GM12878 (cell line): ENCODE measurements at regions not wholly inside any gene's neighbourhood (a gene's known extent, or its start where the extent isn't known, plus 50 kb on each side); places are given as distances from the start of the nearest gene placed in this dataset.

Experiments used
- ATAC-seq: fragments of 200-7000 bp; cut with Tn5 transposase; 3 replicates; pipeline ENCODE4 v1.9.1; 2020; ENCODE audit warnings: mild to moderate bottlenecking, moderate library complexity
- BruUV-seq: library from RNA; stranded (reverse); fragments of 400-500 nt; replicated peaks from 2 replicates; lab custom pipeline; 2021; lab: Mats Ljungman, UMichigan
- CTCF ChIA-PET: fragments of 300-600 bp; sonication (Branson Sonifier 250); formaldehyde crosslinking; extraction: SDS; loops from one replicate; lab custom pipeline; 2021; ENCODE audit warnings: inconsistent platforms; lab: Yijun Ruan, JAX
- POLR2A ChIA-PET: fragments of 350-600 bp; formaldehyde crosslinking; extraction: SDS; loops from one replicate; lab custom pipeline; 2021; ENCODE audit warnings: inconsistent platforms; lab: Charles Lee
- RAD21 ChIA-PET: fragments of 300-600 bp; sonication (Branson Sonifier 250); formaldehyde crosslinking; loops from one replicate; lab custom pipeline; 2023; ENCODE audit warnings: antibody characterized with exemption; ENCODE audit not compliant: unreplicated experiment; lab: Charles Lee
- SMC1A ChIA-PET: fragments of 300-600 bp; sonication (Branson Sonifier 250); formaldehyde crosslinking; loops from one replicate; lab custom pipeline; 2023; ENCODE audit not compliant: unreplicated experiment, uncharacterized antibody; lab: Charles Lee
- DNase-seq: peaks from one replicate; pipeline ENCODE4 v3.0.0-alpha.2; 2011; ENCODE audit warnings: low read depth, low spot score
- FAIRE-seq: peaks from 3 replicates; lab custom pipeline; 2011; peaks lifted over from hg19 to GRCh38; lab: Jason Lieb, UNC
- H2AFZ ChIP-seq: 2 replicates; pipeline ENCODE4 v1.6.0; 2011; ENCODE audit warnings: low read depth, low read length, control low read depth; ENCODE audit not compliant: control insufficient read depth
- H3K27ac ChIP-seq: 2 replicates; pipeline ENCODE4 v1.5.1; 2011; ENCODE audit warnings: control low read depth; ENCODE audit not compliant: control insufficient read depth, insufficient read depth
- H3K27me3 ChIP-seq, 2 experiments: replicated peaks in 1 of 2; 2 replicates each; pipeline versions ENCODE4 v1.6.0 to v1.6.1; 2011; ENCODE audit warnings: low read length in 1 of 2; ENCODE audit not compliant: control insufficient read depth in 2 of 2, insufficient read depth in 2 of 2
- H3K36me3 ChIP-seq, 2 experiments: 2 replicates each; pipeline ENCODE4 v1.5.1; 2011; ENCODE audit warnings: low read length in 1 of 2; ENCODE audit not compliant: control insufficient read depth in 2 of 2, insufficient read depth in 2 of 2
- H3K4me1 ChIP-seq: 2 replicates; pipeline ENCODE4 v1.6.1; 2011; ENCODE audit warnings: mild to moderate bottlenecking, low read length, moderate library complexity, mixed read lengths; ENCODE audit not compliant: control insufficient read depth, insufficient read depth
- H3K4me2 ChIP-seq: 2 replicates; pipeline ENCODE4 v1.6.0; 2011; ENCODE audit warnings: control low read depth; ENCODE audit not compliant: control insufficient read depth, insufficient read depth
- H3K4me3 ChIP-seq: fragments of 200-600 bp; sonication (generic); 2 replicates; pipeline ENCODE4 v1.5.1; 2016
- H3K79me2 ChIP-seq: 2 replicates; pipeline ENCODE4 v1.6.0; 2011; ENCODE audit warnings: low read length; ENCODE audit not compliant: control insufficient read depth, insufficient read depth
- H3K9ac ChIP-seq: 2 replicates; pipeline ENCODE4 v1.8.0; 2011; ENCODE audit warnings: low read length, control low read depth, mixed read lengths; ENCODE audit not compliant: control insufficient read depth, insufficient read depth
- H3K9me3 ChIP-seq: replicated peaks from 3 replicates; pipeline ENCODE4 v1.5.1; 2011; ENCODE audit warnings: mild to moderate bottlenecking, low read length; ENCODE audit not compliant: control insufficient read depth, insufficient read depth
- H4K20me1 ChIP-seq: 2 replicates; pipeline ENCODE4 v1.6.0; 2011; ENCODE audit not compliant: control insufficient read depth, insufficient read depth
- ATF7 ChIP-seq: fragments of 450-650 bp; IDR thresholded peaks from 2 replicates; pipeline ENCODE4 v1.6.1; 2016; ENCODE audit warnings: low read depth, mild to moderate bottlenecking
- ESRRA ChIP-seq: IDR thresholded peaks from 2 replicates; pipeline ENCODE4 v1.6.1; 2012; ENCODE audit warnings: mild to moderate bottlenecking, low read length, improper control_type of control experiment
- KAT2A ChIP-seq: conservative IDR thresholded peaks from 2 replicates; pipeline ENCODE4 v1.6.1; 2011; ENCODE audit warnings: low read depth, low read length; ENCODE audit not compliant: control insufficient read depth
- POLR2AphosphoS2 ChIP-seq: IDR thresholded peaks from 2 replicates; pipeline ENCODE4 v1.6.1; 2011; ENCODE audit warnings: low read depth, mild to moderate bottlenecking, low read length, improper control_type of control experiment, moderate library complexity
- SKIL ChIP-seq: fragments of 450-650 bp; IDR thresholded peaks from 2 replicates; pipeline ENCODE4 v1.6.1; 2017; ENCODE audit warnings: mild to moderate bottlenecking, low read depth, inconsistent platforms; ENCODE audit not compliant: poor library complexity, severe bottlenecking
- ZBED1 ChIP-seq: IDR thresholded peaks from 2 replicates; pipeline ENCODE4 v1.6.1; 2016; ENCODE audit warnings: borderline replicate concordance
- WGBS: methylation state at CpG from one replicate; pipeline ENCODE4 v1.1.6; 2016; ENCODE audit warnings: low lambda C conversion rate; ENCODE audit not compliant: insufficient replicate concordance, insufficient coverage; ENCODE audit errors: missing lambda C conversion rate; 5-methylcytosine and 5-hydroxymethylcytosine counted together
- in situ Hi-C: fragments of 300-500 bp; cut with MboI; formaldehyde crosslinking; loops from 9 replicates; pipeline ENCODE4 v1.14.3; 2018; ENCODE audit warnings: mixed read lengths
- intact Hi-C: fragments of 100-400 bp; cut with micrococcal nuclease; formaldehyde crosslinking; loops from one replicate; pipeline ENCODE4 v1.14.2; 2022; ENCODE audit not compliant: unreplicated experiment

GRCh38 chr2:198654646-198655045 is 803.1 kb downstream of the SATB2 start:
- Histone ChIP-seq H3K27ac (no peak overlapping the region), H3K4me2 (no peak overlapping the region), H3K79me2 (no peaks in the 10 kb centered on the region), H3K9me3 (no peaks in the 10 kb centered on the region), H3K36me3 (no peaks in the 10 kb centered on the region), H3K27me3 (no peaks in the 10 kb centered on the region), H3K4me1 (no peaks in the 10 kb centered on the region), H2AFZ (no peak overlapping the region), H4K20me1 (no peaks in the 10 kb centered on the region), H3K4me3 (no peak overlapping the region), H3K9ac (no peak overlapping the region)
- in situ Hi-C loops (loop anchor here (10.0 kb wide), 1 partner anchor 830 kb away; no protein-coding TSS in a partner anchor), intact Hi-C loops (loop anchor here (10.0 kb wide), 1 partner anchor 340 kb away; no protein-coding TSS in a partner anchor)
- ATAC-seq (peak; percentile 78), DNase-seq (no peak), FAIRE-seq (no peak)
- POLR2A ChIA-PET, result interaction anchor here (0.6 to 0.9 kb wide), 3 partner anchors 58 to 853 kb away, joined by 3 to 5 read pairs (median 5); no protein-coding TSS in a partner anchor
- RAD21 ChIA-PET, result interaction anchor here (0.8 to 6.2 kb wide), 7 partner anchors 38 to 365 kb away, joined by 3 to 51 read pairs (median 4); no protein-coding TSS in a partner anchor
- no peak for TF ChIP-seq SKIL
- no peak for TF ChIP-seq KAT2A
- no peak for TF ChIP-seq POLR2AphosphoS2
- no peak for TF ChIP-seq ATF7
- TF ChIP-seq ZBED1, result no peak
- no peak for TF ChIP-seq ESRRA
- no TSS peak for BruUV-seq
- CTCF ChIA-PET, result interaction anchor here (0.6 to 1.8 kb wide), 12 partner anchors 9 to 942 kb away, joined by 3 to 8 read pairs (median 4); no protein-coding TSS in a partner anchor
- SMC1A ChIA-PET, result interaction anchor here (0.5 to 5.1 kb wide), 23 partner anchors 11 to 831 kb away, joined by 3 to 40 read pairs (median 4); no protein-coding TSS in a partner anchor
- WGBS, result 9% methylated on average over 5 of the region's 5 CpGs
